Activated CD8-positive, alpha-beta T cell treated with anti-CD3 and anti-CD28 coated beads for 36 hours (primary cell): ENCODE measurements at regions not wholly inside any gene's neighbourhood (a gene's known extent, or its start where the extent isn't known, plus 50 kb on each side); places are given as distances from the start of the nearest gene placed in this dataset.
A peak's percentile ranks its signal among the peaks of the same experiment; 100 is the strongest.

Source experiments
- ATAC-seq: fragments of 200-7000 bp; cut with Tn5 transposase; one replicate; pipeline ENCODE4 v1.10.0; 2021; ENCODE audit warnings: mild to moderate bottlenecking, moderate library complexity
- CTCF ChIA-PET: fragments of 350-600 bp; sonication (Branson Sonifier 250); formaldehyde crosslinking; loops from one replicate; lab custom pipeline; 2021; ENCODE audit warnings: antibody characterized with exemption; lab: Charles Lee
- POLR2A ChIA-PET: fragments of 350-600 bp; sonication (Branson Sonifier 250); formaldehyde crosslinking; loops from one replicate; lab custom pipeline; 2021; ENCODE audit warnings: antibody characterized with exemption; lab: Charles Lee
- DNase-seq: peaks from one replicate; pipeline ENCODE4 v3.0.0-alpha.2; 2020
- H3K27ac Mint-ChIP-seq: one replicate; pipeline ENCODE4 v1.8.0; 2021; ENCODE audit warnings: mild to moderate bottlenecking, mixed read lengths
- H3K27me3 Mint-ChIP-seq: one replicate; pipeline ENCODE4 v1.8.0; 2021; ENCODE audit warnings: mixed read lengths
- H3K36me3 Mint-ChIP-seq: one replicate; pipeline ENCODE4 v1.8.0; 2021; ENCODE audit warnings: low read depth, mixed read lengths
- H3K4me1 Mint-ChIP-seq: one replicate; pipeline ENCODE4 v1.8.0; 2021; ENCODE audit warnings: low read depth, mixed read lengths
- H3K4me3 Mint-ChIP-seq: one replicate; pipeline ENCODE4 v1.8.0; 2021; ENCODE audit warnings: mild to moderate bottlenecking, moderate library complexity, mixed read lengths
- H3K9me3 Mint-ChIP-seq: one replicate; pipeline ENCODE4 v1.8.0; 2021; ENCODE audit warnings: mixed read lengths
- CTCF ChIP-seq: fragments of 200-600 bp; IDR thresholded peaks from one replicate; pipeline ENCODE4 v1.8.0; 2022; ENCODE audit warnings: antibody characterized with exemption, mild to moderate bottlenecking
- intact Hi-C: fragments of 100-400 bp; cut with micrococcal nuclease; formaldehyde crosslinking; loops from one replicate; pipeline ENCODE4 v1.10.0; 2022

- Mint-ChIP-seq H3K27ac (no peak overlapping the region), H3K9me3 (peaks cover 2% of the 10 kb centered on the region), H3K4me1 (no peaks in the 10 kb centered on the region), H3K27me3 (peaks cover 10% of the 10 kb centered on the region), H3K4me3 (no peak overlapping the region), H3K36me3 (no peaks in the 10 kb centered on the region)
- TF ChIP-seq CTCF: no peak
- ChIA-PET POLR2A (no interaction called here), CTCF (no interaction called here)
- ATAC-seq (no peak), DNase-seq (no peak)
- intact Hi-C loops: no loop called here
Observed at GRCh38 chr10:23675585-23675984, 236.7 kb downstream of the OTUD1 start.

- Mint-ChIP-seq H3K27ac (no peak overlapping the region), H3K4me1 (no peaks in the 10 kb centered on the region), H3K27me3 (peaks cover 10% of the 10 kb centered on the region), H3K36me3 (peaks cover 1% of the 10 kb centered on the region), H3K9me3 (peaks cover 2% of the 10 kb centered on the region), H3K4me3 (no peak overlapping the region)
- ChIA-PET CTCF (no interaction called here), POLR2A (no interaction called here)
- DNase-seq: no peak
- intact Hi-C loops: no loop called here
- TF ChIP-seq CTCF: no peak
- no peak for ATAC-seq
Observed at GRCh38 chr10:23676296-23676695, 237.4 kb downstream of the OTUD1 start.

GRCh38 chr10:23686722-23687121 is 247.8 kb downstream of the OTUD1 start:
- TF ChIP-seq CTCF: no peak
- Mint-ChIP-seq H3K4me1 (no peaks in the 10 kb centered on the region), H3K27me3 (peaks cover 6% of the 10 kb centered on the region), H3K4me3 (no peak overlapping the region), H3K27ac (no peak overlapping the region), H3K9me3 (no peaks in the 10 kb centered on the region), H3K36me3 (no peaks in the 10 kb centered on the region)
- intact Hi-C loops: no loop called here
- ChIA-PET CTCF (interaction anchor here (0.9 kb wide), 1 partner anchor 13 kb away, joined by 3 read pairs; no protein-coding TSS in a partner anchor), POLR2A (no interaction called here)
- no peak for DNase-seq
- ATAC-seq: no peak

GRCh38 chr10:23692736-23693135 is 253.9 kb downstream of the OTUD1 start:
- intact Hi-C loops: no loop called here
- TF ChIP-seq CTCF: no peak
- ATAC-seq (no peak), DNase-seq (no peak)
- Mint-ChIP-seq H3K27me3 (peaks cover 51% of the 10 kb centered on the region), H3K4me1 (peaks cover 25% of the 10 kb centered on the region), H3K36me3 (no peaks in the 10 kb centered on the region), H3K27ac (no peak overlapping the region), H3K9me3 (no peaks in the 10 kb centered on the region), H3K4me3 (no peak overlapping the region)
- ChIA-PET CTCF (interaction anchor here (0.7 to 1.6 kb wide), 2 partner anchors 10 to 534 kb away, joined by 3 to 4 read pairs; no protein-coding TSS in a partner anchor), POLR2A (no interaction called here)

GRCh38 chr10:23693501-23693901 is 254.6 kb downstream of the OTUD1 start:
- no peaks in the 10 kb centered on the region for H3K9me3 Mint-ChIP-seq
- no peak overlapping the region for H3K27ac Mint-ChIP-seq
- peaks cover 25% of the 10 kb centered on the region for H3K4me1 Mint-ChIP-seq
- POLR2A ChIA-PET: interaction anchor here (0.6 kb wide), 1 partner anchor 122 kb away, joined by 3 read pairs; no protein-coding TSS in a partner anchor
- H3K36me3 Mint-ChIP-seq: no peaks in the 10 kb centered on the region
- H3K4me3 Mint-ChIP-seq: no peak overlapping the region
- ATAC-seq (peak; percentile 56), DNase-seq (peak; percentile 45)
- intact Hi-C loops: no loop called here
- TF ChIP-seq CTCF: no peak
- CTCF ChIA-PET: interaction anchor here (1.2 to 1.6 kb wide), 2 partner anchors 165 to 535 kb away, joined by 3 to 4 read pairs; no protein-coding TSS in a partner anchor
- peaks cover 52% of the 10 kb centered on the region for H3K27me3 Mint-ChIP-seq
